Gastroesophageal sphincter (tissue), 4 donors: ENCODE measurements at regions not wholly inside any gene's neighbourhood (a gene's known extent, or its start where the extent isn't known, plus 50 kb on each side); places are given as distances from the start of the nearest gene placed in this dataset.

ENCODE experiments used
- ATAC-seq: fragments of 150-250 bp; one replicate; pipeline ENCODE4 v1.9.1; 2016; ENCODE audit warnings: mild to moderate bottlenecking, moderate library complexity
- H3K27ac ChIP-seq, 4 donors: fragments of 200-600 bp; sonication (generic) in 3 of 4; 1 replicate in 3 of 4; 2 replicates in 1 of 4; pipeline ENCODE4 v1.5.1; 2016 to 2019
- H3K27me3 ChIP-seq: fragments of 200-600 bp; sonication (generic); one replicate; pipeline ENCODE4 v1.5.1; 2019
- H3K36me3 ChIP-seq, 2 donors: fragments of 200-600 bp; sonication (generic); one replicate each; pipeline ENCODE4 v1.5.1; 2019; ENCODE audit warnings: control low read depth in 1 of 2
- H3K4me1 ChIP-seq, 3 donors: fragments of 200-600 bp; sonication (generic); 1 replicate in 2 of 3; 2 replicates in 1 of 3; pipeline ENCODE4 v1.5.1; 2016 to 2019; ENCODE audit warnings: control low read depth in 2 of 3
- H3K4me3 ChIP-seq, 2 donors: fragments of 200-600 bp; sonication (generic); one replicate each; pipeline ENCODE4 v1.5.1; 2019; ENCODE audit warnings: mild to moderate bottlenecking in 1 of 2, moderate library complexity in 1 of 2
- H3K9me3 ChIP-seq, 3 donors: fragments of 200-600 bp; sonication (generic); one replicate each; pipeline ENCODE4 v1.5.1; 2017 to 2019; ENCODE audit warnings: control low read depth in 2 of 3
- EP300 ChIP-seq: sonication (generic); formaldehyde crosslinking; IDR thresholded peaks from one replicate; pipeline ENCODE4 v1.6.1; 2017; ENCODE audit warnings: antibody characterized with exemption, mild to moderate bottlenecking
- POLR2A ChIP-seq, 2 donors: fragments of 450-650 bp; IDR thresholded peaks; one replicate each; pipeline ENCODE4 v1.6.1; 2017; ENCODE audit warnings: antibody characterized with exemption in 2 of 2, mild to moderate bottlenecking in 2 of 2, moderate library complexity in 1 of 2
- POLR2AphosphoS5 ChIP-seq: sonication (generic); formaldehyde crosslinking; IDR thresholded peaks from one replicate; pipeline ENCODE4 v1.6.1; 2017; ENCODE audit warnings: antibody characterized with exemption
- WGBS, 2 donors: methylation state at CpG; one replicate each; pipeline ENCODE4 v1.1.5; 2018; ENCODE audit warnings: low coverage in 1 of 2; 5-methylcytosine and 5-hydroxymethylcytosine counted together
- TF ChIP-seq, protein P1 (sequence below), 4 experiments: fragments of 200-600 bp in 2 of 4; fragments of 450-650 bp in 2 of 4; sonication (generic) in 1 of 4; IDR thresholded peaks; one replicate each; pipeline ENCODE4 v1.5.1; 2017 to 2019; ENCODE audit warnings: antibody characterized with exemption in 4 of 4, mild to moderate bottlenecking in 2 of 4, moderate library complexity in 2 of 4

DNA sequence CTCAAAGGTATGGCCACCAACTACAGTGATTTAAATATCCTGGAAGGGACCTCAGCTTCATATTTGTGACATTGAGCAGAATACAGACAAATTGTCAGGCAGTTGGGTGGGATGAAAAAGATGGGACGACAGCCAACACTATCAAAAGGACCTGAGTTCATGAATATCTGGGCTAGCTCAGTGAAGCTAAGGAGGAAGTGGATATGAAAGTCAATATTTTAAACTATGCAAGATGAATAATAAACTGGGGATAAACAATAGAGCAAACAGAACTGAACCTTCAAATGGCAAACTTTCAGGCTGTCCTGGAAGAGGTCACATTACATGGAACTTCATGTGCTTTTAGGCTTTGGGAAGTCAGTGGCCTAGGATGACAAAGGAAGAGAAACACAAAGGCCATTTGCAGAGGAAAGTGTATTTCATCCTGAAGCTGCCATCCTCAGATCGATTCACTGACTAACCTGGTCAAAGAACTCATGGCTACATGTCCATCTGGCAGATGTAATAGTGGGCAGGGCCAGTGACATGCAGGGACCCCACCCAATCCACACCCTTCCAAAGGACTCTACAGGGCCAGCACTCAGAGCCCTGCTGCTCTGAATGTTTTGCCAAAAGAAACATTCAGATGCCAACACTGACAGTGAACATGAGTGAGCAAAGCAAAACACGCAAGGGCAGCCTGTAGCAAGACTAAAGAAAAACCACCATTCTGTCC, 175.7 kb downstream of the ETAA1 start:
- 62 to 72% methylated on average over 1 to 2 of the region's 3 CpGs for WGBS, 2 donors
- Histone ChIP-seq H3K27ac (no peak overlapping the region), H3K4me3 (no peak overlapping the region), H3K9me3 (no peaks in the 10 kb centered on the region), H3K36me3 (no peaks in the 10 kb centered on the region), H3K4me1 (no peaks in the 10 kb centered on the region), H3K27me3 (no peaks in the 10 kb centered on the region)
- ATAC-seq: no peak
- TF ChIP-seq POLR2AphosphoS5 (no peak), EP300 (no peak), POLR2A (IDR thresholded peaks at IDR 0.05) (no peak)
- TF ChIP-seq, protein P1, sequence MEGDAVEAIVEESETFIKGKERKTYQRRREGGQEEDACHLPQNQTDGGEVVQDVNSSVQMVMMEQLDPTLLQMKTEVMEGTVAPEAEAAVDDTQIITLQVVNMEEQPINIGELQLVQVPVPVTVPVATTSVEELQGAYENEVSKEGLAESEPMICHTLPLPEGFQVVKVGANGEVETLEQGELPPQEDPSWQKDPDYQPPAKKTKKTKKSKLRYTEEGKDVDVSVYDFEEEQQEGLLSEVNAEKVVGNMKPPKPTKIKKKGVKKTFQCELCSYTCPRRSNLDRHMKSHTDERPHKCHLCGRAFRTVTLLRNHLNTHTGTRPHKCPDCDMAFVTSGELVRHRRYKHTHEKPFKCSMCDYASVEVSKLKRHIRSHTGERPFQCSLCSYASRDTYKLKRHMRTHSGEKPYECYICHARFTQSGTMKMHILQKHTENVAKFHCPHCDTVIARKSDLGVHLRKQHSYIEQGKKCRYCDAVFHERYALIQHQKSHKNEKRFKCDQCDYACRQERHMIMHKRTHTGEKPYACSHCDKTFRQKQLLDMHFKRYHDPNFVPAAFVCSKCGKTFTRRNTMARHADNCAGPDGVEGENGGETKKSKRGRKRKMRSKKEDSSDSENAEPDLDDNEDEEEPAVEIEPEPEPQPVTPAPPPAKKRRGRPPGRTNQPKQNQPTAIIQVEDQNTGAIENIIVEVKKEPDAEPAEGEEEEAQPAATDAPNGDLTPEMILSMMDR (IDR thresholded peaks at IDR 0.05): no peak

DNA sequence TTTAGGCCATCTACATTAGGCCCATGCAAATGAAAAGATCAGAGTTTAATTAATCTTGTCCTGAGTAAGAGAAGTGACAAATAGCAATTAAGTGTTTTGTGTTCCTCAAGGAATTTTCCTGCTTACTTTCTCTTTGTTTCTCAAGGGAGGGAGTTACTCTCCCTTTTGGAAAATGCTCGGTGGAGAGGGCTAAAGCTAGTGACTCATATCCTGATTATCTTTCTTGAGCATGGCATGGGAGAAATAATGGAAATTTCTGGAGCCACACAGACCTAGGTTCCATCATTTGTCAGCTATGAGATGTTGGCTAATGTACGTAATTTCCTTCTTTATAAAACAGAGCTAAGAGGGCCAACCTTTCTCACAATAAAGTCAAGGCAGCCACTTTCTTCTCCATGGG, 177.1 kb downstream of the ETAA1 start:
- Histone ChIP-seq H3K36me3 (no peaks in the 10 kb centered on the region), H3K27me3 (no peaks in the 10 kb centered on the region), H3K9me3 (no peaks in the 10 kb centered on the region), H3K27ac (no peak overlapping the region), H3K4me3 (no peak overlapping the region), H3K4me1 (no peaks in the 10 kb centered on the region)
- ATAC-seq: no peak
- TF ChIP-seq, protein P1 (IDR thresholded peaks at IDR 0.05): no peak
- no peak for TF ChIP-seq POLR2A (IDR thresholded peaks at IDR 0.05)
- 42 to 58% methylated on average over 2 of the region's 2 CpGs for WGBS, 2 donors

DNA sequence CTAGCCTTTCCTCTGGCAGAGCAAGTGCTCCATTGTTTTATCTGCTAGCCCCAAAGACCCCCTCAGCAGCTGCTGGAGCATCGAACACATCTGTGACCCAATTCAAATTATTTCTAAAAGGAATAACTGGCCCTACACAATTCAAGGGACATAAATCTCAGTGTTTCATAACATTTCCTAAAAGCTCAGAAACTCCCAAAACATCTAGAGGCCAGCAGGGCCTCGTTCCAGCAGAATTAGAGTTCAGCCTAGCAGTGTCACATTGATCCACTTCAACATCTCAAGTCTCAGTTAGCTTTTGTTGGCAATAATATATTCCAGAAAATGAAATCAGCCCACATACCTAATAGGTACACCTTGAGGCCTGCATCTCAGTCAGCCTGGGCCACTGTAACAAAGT, 179.1 kb downstream of the ETAA1 start:
- WGBS, 2 donors: 44 to 83% methylated on average over 1 to 2 of the region's 2 CpGs
- ATAC-seq: no peak
- Histone ChIP-seq H3K9me3 (no peaks in the 10 kb centered on the region), H3K4me3 (no peak overlapping the region), H3K4me1 (no peaks in the 10 kb centered on the region), H3K36me3 (no peaks in the 10 kb centered on the region), H3K27ac (no peak overlapping the region), H3K27me3 (no peaks in the 10 kb centered on the region)
- TF ChIP-seq POLR2A (IDR thresholded peaks at IDR 0.05): no peak
- no peak for TF ChIP-seq POLR2AphosphoS5
- no peak for TF ChIP-seq EP300
- TF ChIP-seq, protein P1 (IDR thresholded peaks at IDR 0.05): no peak

DNA sequence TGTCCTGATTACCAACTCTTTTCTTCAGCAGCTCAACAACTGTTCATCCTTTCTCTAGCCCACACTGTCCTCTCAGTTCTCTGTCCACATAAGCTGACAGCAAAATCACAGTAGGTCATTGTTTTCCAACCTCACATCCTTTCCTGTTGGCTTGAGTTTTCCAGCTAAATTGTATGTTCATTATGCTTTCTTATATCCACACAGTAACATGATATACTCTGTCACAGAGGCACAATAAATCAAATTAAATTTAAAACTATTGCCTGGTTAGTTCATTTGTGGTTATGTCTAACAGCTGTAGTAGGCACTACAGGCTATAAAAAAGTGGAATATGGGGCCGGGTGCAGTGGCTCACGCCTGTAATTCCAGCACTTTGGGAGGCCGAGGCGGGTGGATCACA, 179.9 kb downstream of the ETAA1 start:
- peaks cover 0 to 7% (median 0%) of the 10 kb centered on the region in 3 donors for H3K9me3 ChIP-seq
- no peak for TF ChIP-seq POLR2AphosphoS5
- TF ChIP-seq EP300: no peak
- TF ChIP-seq POLR2A (IDR thresholded peaks at IDR 0.05): no peak
- TF ChIP-seq, protein P1 (IDR thresholded peaks at IDR 0.05): no peak
- no peaks in the 10 kb centered on the region for H3K27me3 ChIP-seq
- no peaks in the 10 kb centered on the region for H3K36me3 ChIP-seq
- H3K4me1 ChIP-seq: no peaks in the 10 kb centered on the region
- no peak overlapping the region for H3K27ac ChIP-seq
- no peak for ATAC-seq
- 100% methylated on average over 1 of the region's 4 CpGs; no CpG with 5 or more reads in 1 of the 2 donors for WGBS, 2 donors
- H3K4me3 ChIP-seq: no peak overlapping the region

DNA sequence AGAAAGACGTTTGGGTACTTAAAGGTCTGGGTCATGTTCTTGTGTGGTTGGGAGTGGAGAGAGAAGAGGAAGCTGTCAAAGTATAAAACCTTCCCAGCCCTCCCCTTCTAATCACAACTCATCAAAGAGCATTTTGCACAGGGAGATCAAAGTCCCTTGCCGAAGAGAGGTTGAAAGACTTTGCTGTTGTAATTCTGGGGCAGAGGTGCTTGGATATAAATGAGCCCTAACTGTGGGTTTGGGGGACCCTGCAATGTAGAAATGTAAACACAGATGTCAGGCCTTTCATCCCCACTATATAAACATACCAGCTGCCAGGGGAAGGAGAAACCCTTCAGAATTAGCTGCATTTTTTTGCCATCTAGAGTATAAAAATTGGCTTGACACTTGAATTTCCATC, 182.1 kb downstream of the ETAA1 start:
- no peak overlapping the region for H3K27ac ChIP-seq
- no peaks in the 10 kb centered on the region for H3K36me3 ChIP-seq
- H3K9me3 ChIP-seq: peaks cover 0 to 29% (median 0%) of the 10 kb centered on the region in 3 donors
- no peak overlapping the region for H3K4me3 ChIP-seq
- H3K4me1 ChIP-seq: no peaks in the 10 kb centered on the region
- ATAC-seq: no peak
- H3K27me3 ChIP-seq: no peaks in the 10 kb centered on the region
- WGBS, 2 donors: 25 to 34% methylated on average over 1 to 2 of the region's 2 CpGs
- TF ChIP-seq POLR2A (IDR thresholded peaks at IDR 0.05) (no peak), EP300 (no peak), POLR2AphosphoS5 (no peak)
- TF ChIP-seq, protein P1 (IDR thresholded peaks at IDR 0.05): no peak
